Endothelial cell of umbilical vein (primary cell): ENCODE measurements at regions not wholly inside any gene's neighbourhood (a gene's known extent, or its start where the extent isn't known, plus 50 kb on each side); places are given as distances from the start of the nearest gene placed in this dataset.

ENCODE experiments used
- BruUV-seq: library from RNA; stranded (reverse); fragments of 400-500 nt; replicated peaks from 2 replicates; lab custom pipeline; 2021; lab: Mats Ljungman, UMichigan
- CTCF ChIA-PET: fragments of 300-600, 350-600 bp; sonication (Branson Sonifier 250); formaldehyde crosslinking; loops from one replicate; lab custom pipeline; 2021; ENCODE audit warnings: antibody characterized with exemption, inconsistent platforms; lab: Charles Lee
- POLR2A ChIA-PET: fragments of 300-600, 350-600 bp; sonication (Branson Sonifier 250); formaldehyde crosslinking; loops from one replicate; lab custom pipeline; 2021; ENCODE audit warnings: antibody characterized with exemption, inconsistent platforms; lab: Charles Lee
- DNase-seq: peaks from one replicate; pipeline ENCODE4 v3.0.0-alpha.2; 2011; ENCODE audit warnings: low read depth, low spot score
- FAIRE-seq: peaks from 2 replicates; lab custom pipeline; 2011; peaks lifted over from hg19 to GRCh38; lab: Jason Lieb, UNC
- H2AFZ ChIP-seq: 2 replicates; pipeline ENCODE4 v1.6.0; 2012; ENCODE audit warnings: low read depth, low read length, control low read depth, inconsistent platforms
- H3K27ac ChIP-seq: 2 replicates; pipeline ENCODE4 v1.5.1; 2011; ENCODE audit warnings: low read depth, mild to moderate bottlenecking, control low read depth, low read length, moderate library complexity; ENCODE audit not compliant: insufficient read depth
- H3K27me3 ChIP-seq, 2 experiments: 2 replicates each; pipeline versions ENCODE4 v1.6.0 to v1.6.1; 2011; ENCODE audit warnings: low read length in 2 of 2, mixed read lengths in 1 of 2; ENCODE audit not compliant: control insufficient read depth in 2 of 2, insufficient read depth in 2 of 2
- H3K36me3 ChIP-seq, 2 experiments: 2 replicates in 1 of 2; 3 replicates in 1 of 2; pipeline ENCODE4 v1.5.1; 2011; ENCODE audit warnings: low read length in 2 of 2, mild to moderate bottlenecking in 1 of 2, moderate library complexity in 1 of 2; ENCODE audit not compliant: control insufficient read depth in 2 of 2, insufficient read depth in 2 of 2; ENCODE audit errors: extremely low read depth in 1 of 2
- H3K4me1 ChIP-seq: 3 replicates; pipeline ENCODE4 v1.5.1; 2011; ENCODE audit warnings: mild to moderate bottlenecking, low read length; ENCODE audit not compliant: control insufficient read depth, insufficient read depth; ENCODE audit errors: extremely low read depth
- H3K4me2 ChIP-seq: 2 replicates; pipeline ENCODE4 v1.6.1; 2011; ENCODE audit warnings: low read length, control low read depth, mixed read lengths; ENCODE audit not compliant: insufficient read depth
- H3K4me3 ChIP-seq, 3 experiments: fragments of 200-600 bp in 1 of 3; sonication (generic), shearing (Covaris generic) in 1 of 3; replicated peaks in 1 of 3; 2 replicates each; pipeline ENCODE4 v1.5.1; 2011 to 2016; ENCODE audit warnings: control low read depth in 3 of 3, low read length in 3 of 3, mild to moderate bottlenecking in 2 of 3, inconsistent platforms in 1 of 3, low read depth in 1 of 3, moderate library complexity in 1 of 3; ENCODE audit not compliant: insufficient read depth in 1 of 3
- H3K79me2 ChIP-seq: 2 replicates; pipeline ENCODE4 v1.6.0; 2012; ENCODE audit warnings: low read length, inconsistent platforms; ENCODE audit not compliant: control insufficient read depth, insufficient read depth
- H3K9ac ChIP-seq: replicated peaks from 2 replicates; pipeline ENCODE3; 2011; ENCODE audit warnings: low read length, control low read depth; ENCODE audit not compliant: insufficient read depth; ENCODE audit errors: extremely low read depth
- H3K9me1 ChIP-seq: replicated peaks from 3 replicates; pipeline ENCODE4 v1.6.0; 2011; ENCODE audit warnings: mild to moderate bottlenecking, low read length; ENCODE audit not compliant: control insufficient read depth, insufficient read depth; ENCODE audit errors: extremely low read depth
- H3K9me3 ChIP-seq: replicated peaks from 2 replicates; pipeline ENCODE4 v1.5.1; 2012; ENCODE audit warnings: low read length, inconsistent platforms; ENCODE audit not compliant: control insufficient read depth, insufficient read depth
- H4K20me1 ChIP-seq: replicated peaks from 2 replicates; pipeline ENCODE3; 2011; ENCODE audit warnings: mild to moderate bottlenecking, low read length; ENCODE audit not compliant: control insufficient read depth, insufficient read depth; ENCODE audit errors: extremely low read depth
- CTCF ChIP-seq, 2 donors: IDR thresholded peaks; 1 replicate in 1 of 2; 2 replicates in 1 of 2; pipeline ENCODE4 v1.5.1; 2011; ENCODE audit warnings: low read length in 2 of 2, mild to moderate bottlenecking in 2 of 2, moderate library complexity in 2 of 2, control low read depth in 1 of 2, inconsistent platforms in 1 of 2, low read depth in 1 of 2; ENCODE audit not compliant: insufficient read depth in 1 of 2; ENCODE audit errors: extremely low read depth in 1 of 2
- EZH2 ChIP-seq: IDR thresholded peaks from 2 replicates; pipeline ENCODE4 v1.6.1; 2012; ENCODE audit warnings: borderline replicate concordance, low read depth, mild to moderate bottlenecking, moderate library complexity, low read length, inconsistent platforms; ENCODE audit not compliant: severe bottlenecking
- FOS ChIP-seq: IDR thresholded peaks from 2 replicates; pipeline ENCODE4 v1.6.1; 2011; ENCODE audit warnings: mild to moderate bottlenecking, low read length, moderate library complexity, borderline replicate concordance; ENCODE audit not compliant: insufficient read depth
- GATA2 ChIP-seq: IDR thresholded peaks from 2 replicates; pipeline ENCODE4 v1.7.0; 2011; ENCODE audit warnings: low read depth, mild to moderate bottlenecking, moderate library complexity, mixed read lengths, low read length; ENCODE audit not compliant: insufficient read length, insufficient read depth
- JUN ChIP-seq: IDR thresholded peaks from 2 replicates; pipeline ENCODE4 v1.6.1; 2011; ENCODE audit warnings: borderline replicate concordance, low read depth; ENCODE audit not compliant: insufficient read length, insufficient read depth
- MAX ChIP-seq: IDR thresholded peaks from 2 replicates; pipeline ENCODE4 v1.6.1; 2011; ENCODE audit not compliant: insufficient read depth, insufficient read length
- MYC ChIP-seq: IDR thresholded peaks from one replicate; pipeline ENCODE4 v1.6.1; 2011; ENCODE audit warnings: mild to moderate bottlenecking, low read depth, low read length
- POLR2A ChIP-seq: IDR thresholded peaks from 2 replicates; pipeline ENCODE4 v1.6.1; 2012; ENCODE audit warnings: low read depth, mild to moderate bottlenecking, control low read depth, low read length
- POLR2AphosphoS5 ChIP-seq: IDR thresholded peaks from 2 replicates; pipeline ENCODE4 v1.6.1; 2012; ENCODE audit warnings: low read depth, mild to moderate bottlenecking, control low read depth, low read length, moderate library complexity; ENCODE audit not compliant: insufficient read depth
- dilution Hi-C: fragments of 300-500 bp; cut with MboI; formaldehyde crosslinking; loops from one replicate; pipeline ENCODE4 v1.15.0; 2019; ENCODE audit warnings: low sequenced_read_pairs; ENCODE audit not compliant: extremely low pct_ligation_motif_present
- intact Hi-C: fragments of 100-400 bp; cut with micrococcal nuclease; formaldehyde crosslinking; loops from one replicate; pipeline ENCODE4 v1.10.0; 2022

- no peak for TF ChIP-seq GATA2
- no peak for TF ChIP-seq CTCF (IDR thresholded peaks at IDR 0.05; ENCODE audit: extremely low read depth in 1 of 2, insufficient read depth in 1 of 2, low read depth in 1 of 2, low read length in 2 of 2)
- no peak for TF ChIP-seq MAX
- TF ChIP-seq EZH2: no peak
- TF ChIP-seq JUN: no peak
- no peak for TF ChIP-seq MYC
- no peak for TF ChIP-seq FOS
- no peak for TF ChIP-seq POLR2A
- no peak for TF ChIP-seq POLR2AphosphoS5
- FAIRE-seq: no peak
- CTCF ChIA-PET: no interaction called here
Observed at GRCh38 chr9:90446200-90446948, 196.2 kb downstream of the DIRAS2 start.

More at GRCh38 chr9:90446200-90446948, 196.2 kb downstream of the DIRAS2 start:
- Histone ChIP-seq H3K27me3 (no peaks in the 10 kb centered on the region), H3K9me3 (peaks cover 8% of the 10 kb centered on the region), H3K27ac (no peak overlapping the region), H3K36me3 (no peaks in the 10 kb centered on the region), H4K20me1 (no peaks in the 10 kb centered on the region), H3K9me1 (no peaks in the 10 kb centered on the region), H2AFZ (no peak overlapping the region), H3K9ac (no peak overlapping the region), H3K4me2 (no peak overlapping the region), H3K4me3 (no peak overlapping the region), H3K79me2 (no peaks in the 10 kb centered on the region), H3K4me1 (no peaks in the 10 kb centered on the region)
- intact Hi-C loops (no loop called here), dilution Hi-C loops (no loop called here)
- DNase-seq: no peak
- BruUV-seq: no TSS peak
- POLR2A ChIA-PET: no interaction called here
